ENCODE measurements at regions not wholly inside any gene's neighbourhood (a gene's known extent, or its start where the extent isn't known, plus 50 kb on each side); places are given as distances from the start of the nearest gene placed in this dataset.
"Not testable (repeated sequence)": the region's sequence is repeated elsewhere in the genome, so short reads cannot be mapped to it uniquely, and the experiment has no call there.

GRCh38 chr1:143905214-143906179 lies 66.3 kb downstream of the FAM72C start:
- not testable (repeated sequence) for H3K36me3 Mint-ChIP-seq (ENCODE audit: low read depth); H3K27me3 Mint-ChIP-seq (ENCODE audit: insufficient read depth, low read depth, poor library complexity); H3K4me1 Mint-ChIP-seq; H3K27me3 ChIP-seq (ENCODE audit: insufficient read depth); H3K27ac ChIP-seq (ENCODE audit: low read depth); H3K27ac Mint-ChIP-seq; H3K4me1 ChIP-seq (ENCODE audit: insufficient read depth); H3K4me2 ChIP-seq; H2AFZ ChIP-seq; H3K9me2 ChIP-seq (ENCODE audit: insufficient read depth); H3F3A ChIP-seq (replicated peaks; ENCODE audit: low read depth); H3K36me3 ChIP-seq (ENCODE audit: insufficient read depth); H4K20me1 ChIP-seq (replicated peaks; ENCODE audit: insufficient read depth); H3K79me2 ChIP-seq (replicated peaks; ENCODE audit: insufficient read depth); H3K9me3 Mint-ChIP-seq
- DNase-seq (ENCODE audit: low spot score) (peak; percentile 38), ATAC-seq (peak; percentile 67)
- peak overlapping the region; percentile 78 for H3K4me3 Mint-ChIP-seq
- 0 out of 2 replicates have a peak overlapping the region, but pooled peaks have one; percentile 34 for H3K4me3 ChIP-seq

- H2AFZ ChIP-seq; H3K27me3 Mint-ChIP-seq (ENCODE audit: insufficient read depth, low read depth, poor library complexity); H3K4me1 Mint-ChIP-seq; H3K9me3 Mint-ChIP-seq; H3K4me1 ChIP-seq (ENCODE audit: insufficient read depth); H3K4me2 ChIP-seq; H3K36me3 ChIP-seq (ENCODE audit: insufficient read depth); DNase-seq (ENCODE audit: low spot score); H4K20me1 ChIP-seq (replicated peaks; ENCODE audit: insufficient read depth); H3K27me3 ChIP-seq (ENCODE audit: insufficient read depth); H3K79me2 ChIP-seq (replicated peaks; ENCODE audit: insufficient read depth); H3K9me2 ChIP-seq (ENCODE audit: insufficient read depth); H3K4me3 ChIP-seq; H3K36me3 Mint-ChIP-seq (ENCODE audit: low read depth); H3F3A ChIP-seq (replicated peaks; ENCODE audit: low read depth); H3K27ac ChIP-seq (ENCODE audit: low read depth): not testable (repeated sequence)
- peak; percentile 84 for ATAC-seq
- Mint-ChIP-seq H3K27ac (peak overlapping the region; percentile 67; the same call in 1 of the 2 replicates), H3K4me3 (peak overlapping the region; percentile 80)
Observed at GRCh38 chr1:143904622-143904979, 67.2 kb downstream of the FAM72C start.

DNA sequence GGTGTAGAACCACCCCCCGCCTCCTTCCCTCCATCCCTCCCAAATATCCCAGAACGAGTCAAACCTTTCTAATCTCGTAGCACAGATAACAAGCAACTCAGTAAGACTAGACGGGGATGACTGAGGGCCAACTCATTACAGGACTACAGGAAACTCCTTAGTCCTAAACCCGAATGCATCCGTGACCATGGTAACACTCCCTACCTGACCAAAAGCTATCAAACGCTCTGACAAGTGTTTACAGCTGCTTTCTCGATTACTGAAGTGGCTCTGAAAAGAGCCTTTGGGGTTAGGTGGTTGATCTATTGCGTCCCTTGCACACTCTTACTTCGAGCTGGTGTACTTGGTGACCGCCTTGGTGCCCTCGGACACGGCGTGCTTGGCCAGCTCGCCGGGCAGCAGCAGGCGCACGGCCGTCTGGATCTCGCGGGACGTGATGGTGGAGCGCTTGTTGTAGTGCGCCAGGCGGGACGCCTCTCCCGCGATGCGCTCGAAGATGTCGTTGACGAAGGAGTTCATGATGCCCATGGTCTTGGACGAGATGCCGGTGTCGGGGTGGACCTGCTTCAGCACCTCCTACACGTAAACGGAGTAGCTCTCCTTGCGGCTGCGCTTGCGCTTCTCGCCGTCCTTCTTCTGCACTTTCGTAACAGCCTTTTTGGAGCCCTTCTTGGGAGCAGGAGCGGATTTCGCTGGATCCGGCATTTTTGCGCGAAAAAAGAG lies 67.7 kb downstream of the FAM72C start:
- H3K36me3 ChIP-seq (ENCODE audit: insufficient read depth); H3K9me2 ChIP-seq (ENCODE audit: insufficient read depth); H3K27me3 ChIP-seq (ENCODE audit: insufficient read depth); H3K4me1 ChIP-seq (ENCODE audit: insufficient read depth); H3K27ac ChIP-seq (ENCODE audit: low read depth); H2AFZ ChIP-seq; H3F3A ChIP-seq (replicated peaks; ENCODE audit: low read depth); H3K4me1 Mint-ChIP-seq; H4K20me1 ChIP-seq (replicated peaks; ENCODE audit: insufficient read depth); H3K4me2 ChIP-seq; H3K9me3 Mint-ChIP-seq; DNase-seq (ENCODE audit: low spot score); H3K79me2 ChIP-seq (replicated peaks; ENCODE audit: insufficient read depth); H3K36me3 Mint-ChIP-seq (ENCODE audit: low read depth); H3K4me3 ChIP-seq; H3K27me3 Mint-ChIP-seq (ENCODE audit: insufficient read depth, low read depth, poor library complexity): not testable (repeated sequence)
- Mint-ChIP-seq H3K4me3 (peak overlapping the region; percentile 80), H3K27ac (peak overlapping the region; percentile 67; the same call in 1 of the 2 replicates)
- peak; percentile 28 for ATAC-seq

DNA sequence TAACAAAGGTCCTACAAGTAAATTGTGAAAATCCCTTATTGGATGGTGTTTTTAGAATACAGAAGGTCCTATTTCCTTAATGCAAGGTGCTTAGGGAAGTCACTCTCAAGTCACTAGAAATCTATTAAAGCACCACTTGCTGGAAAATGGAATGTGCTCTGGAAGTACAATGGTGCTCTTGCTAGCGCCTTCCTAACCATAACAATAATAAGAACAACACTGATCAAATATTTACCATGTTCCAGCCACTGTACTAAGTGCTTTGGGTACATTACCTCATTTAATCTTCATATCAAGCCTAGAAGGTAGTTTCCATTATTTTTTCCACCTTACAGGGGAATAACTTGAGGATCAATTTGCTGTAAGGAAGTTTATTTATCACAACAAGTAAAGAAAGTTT lies 75.4 kb downstream of the FAM72C start:
- H3K4me2 ChIP-seq; H3K27me3 ChIP-seq (ENCODE audit: insufficient read depth); H3K4me1 Mint-ChIP-seq; H3K9me3 Mint-ChIP-seq; H3F3A ChIP-seq (replicated peaks; ENCODE audit: low read depth); H3K36me3 ChIP-seq (ENCODE audit: insufficient read depth); H2AFZ ChIP-seq; H3K79me2 ChIP-seq (replicated peaks; ENCODE audit: insufficient read depth); H3K4me3 ChIP-seq; H4K20me1 ChIP-seq (replicated peaks; ENCODE audit: insufficient read depth); H3K4me3 Mint-ChIP-seq; ATAC-seq; H3K4me1 ChIP-seq (ENCODE audit: insufficient read depth); H3K27me3 Mint-ChIP-seq (ENCODE audit: insufficient read depth, low read depth, poor library complexity); H3K9me2 ChIP-seq (ENCODE audit: insufficient read depth); H3K27ac ChIP-seq (ENCODE audit: low read depth); H3K36me3 Mint-ChIP-seq (ENCODE audit: low read depth); H3K27ac Mint-ChIP-seq; DNase-seq (ENCODE audit: low spot score): not testable (repeated sequence)

DNA sequence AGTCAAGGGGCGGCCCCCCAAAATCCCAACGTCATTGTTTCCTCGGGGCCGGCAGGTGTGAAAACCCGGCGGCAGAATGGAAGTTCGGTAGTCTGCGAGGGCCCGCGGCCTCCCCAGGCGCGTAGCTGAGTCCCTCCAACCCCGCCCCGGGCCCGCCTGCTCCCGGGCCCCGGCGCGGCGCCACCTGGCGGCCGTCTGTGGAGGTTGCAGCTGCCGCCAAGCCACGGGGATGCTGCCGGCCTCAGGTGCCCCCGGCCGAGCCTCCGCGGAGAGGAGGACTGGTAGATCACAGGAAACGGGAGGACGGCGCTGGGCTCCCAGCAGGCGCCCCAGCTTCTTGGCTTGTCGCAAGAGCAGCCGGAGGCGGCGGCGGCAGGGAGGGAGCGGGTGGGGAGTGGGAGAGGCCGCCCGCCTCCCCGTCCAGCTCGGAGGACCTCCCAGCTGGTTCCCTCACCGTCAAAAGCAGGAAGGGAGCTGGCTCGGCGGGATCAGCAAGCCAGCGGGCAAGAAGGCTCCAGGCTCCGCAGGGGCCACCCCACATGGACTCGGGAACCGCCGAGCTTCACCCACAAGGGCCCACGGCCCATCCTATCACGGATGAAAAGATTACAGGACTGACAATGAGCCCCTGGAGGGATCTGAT lies 86.7 kb downstream of the FAM72C start:
- DNase-seq (ENCODE audit: low spot score) (peak; percentile 6), ATAC-seq (peak; percentile 89)
- not testable (repeated sequence) for H3K36me3 Mint-ChIP-seq (ENCODE audit: low read depth); H3K4me1 Mint-ChIP-seq; H3K79me2 ChIP-seq (replicated peaks; ENCODE audit: insufficient read depth); H3F3A ChIP-seq (replicated peaks; ENCODE audit: low read depth); H3K9me2 ChIP-seq (ENCODE audit: insufficient read depth); H3K36me3 ChIP-seq (ENCODE audit: insufficient read depth); H3K9me3 Mint-ChIP-seq; H3K27ac ChIP-seq (ENCODE audit: low read depth); H2AFZ ChIP-seq; H3K27me3 ChIP-seq (ENCODE audit: insufficient read depth); H4K20me1 ChIP-seq (replicated peaks; ENCODE audit: insufficient read depth); H3K4me3 Mint-ChIP-seq; H3K27me3 Mint-ChIP-seq (ENCODE audit: insufficient read depth, low read depth, poor library complexity); H3K4me2 ChIP-seq; H3K4me1 ChIP-seq (ENCODE audit: insufficient read depth); H3K27ac Mint-ChIP-seq; H3K4me3 ChIP-seq

DNA sequence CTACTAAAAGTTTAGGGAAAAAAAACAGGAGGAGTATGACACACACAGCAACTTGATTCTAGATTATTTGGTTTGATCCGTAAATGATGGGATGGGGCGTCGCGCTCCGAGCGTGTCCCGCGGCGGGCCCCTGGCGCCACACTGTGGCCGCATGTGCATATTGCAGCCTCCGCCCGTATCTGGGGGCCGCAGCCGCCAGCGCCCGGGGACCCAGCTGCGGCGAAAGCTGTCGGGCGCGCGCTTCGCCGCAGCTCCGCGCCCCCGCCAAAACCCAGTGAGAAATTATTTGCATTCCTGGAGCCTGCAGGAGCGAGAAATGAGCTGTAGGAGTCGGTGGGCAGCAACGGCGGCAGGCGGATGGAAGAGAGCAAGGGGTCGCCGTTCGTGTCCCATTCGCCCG lies 87.3 kb downstream of the FAM72C start:
- not testable (repeated sequence) for H3F3A ChIP-seq (replicated peaks; ENCODE audit: low read depth); H3K36me3 Mint-ChIP-seq (ENCODE audit: low read depth); H3K9me2 ChIP-seq (ENCODE audit: insufficient read depth); H3K27me3 ChIP-seq (ENCODE audit: insufficient read depth); H3K4me3 ChIP-seq; H3K27ac Mint-ChIP-seq; H3K4me1 ChIP-seq (ENCODE audit: insufficient read depth); H3K27me3 Mint-ChIP-seq (ENCODE audit: insufficient read depth, low read depth, poor library complexity); H4K20me1 ChIP-seq (replicated peaks; ENCODE audit: insufficient read depth); H3K4me1 Mint-ChIP-seq; H3K4me2 ChIP-seq; H3K9me3 Mint-ChIP-seq; H2AFZ ChIP-seq; H3K27ac ChIP-seq (ENCODE audit: low read depth); H3K79me2 ChIP-seq (replicated peaks; ENCODE audit: insufficient read depth); DNase-seq (ENCODE audit: low spot score); H3K36me3 ChIP-seq (ENCODE audit: insufficient read depth)
- ATAC-seq = peak; percentile 74
- H3K4me3 Mint-ChIP-seq = peak overlapping the region; percentile 62

All from GM23338 (cell line).